Gastrocnemius medialis (tissue), 4 donors: ENCODE measurements at regions not wholly inside any gene's neighbourhood (a gene's known extent, or its start where the extent isn't known, plus 50 kb on each side); places are given as distances from the start of the nearest gene placed in this dataset.
A peak's percentile ranks its signal among the peaks of the same experiment; 100 is the strongest.

Experiments
- ATAC-seq, 2 donors: fragments of 150-250 bp; one replicate each; pipeline ENCODE4 v1.9.1; 2016
- DNase-seq, 2 donors: peaks; one replicate each; pipeline ENCODE4 v3.0.0-alpha.2; 2019
- H3K27ac ChIP-seq, 4 donors: fragments of 200-600 bp; sonication (generic); 1 replicate in 1 of 4; 2 replicates in 3 of 4; pipeline ENCODE4 v1.5.1; 2016 to 2018; ENCODE audit warnings: mild to moderate bottlenecking in 2 of 4, moderate library complexity in 1 of 4
- H3K27me3 ChIP-seq, 3 donors: fragments of 200-600 bp; sonication (generic) in 2 of 3; 1 replicate in 1 of 3; 2 replicates in 2 of 3; pipeline versions ENCODE4 v1.5.1 to v1.6.0; 2016 to 2019; ENCODE audit warnings: mild to moderate bottlenecking in 1 of 3, moderate library complexity in 1 of 3
- H3K36me3 ChIP-seq, 2 donors: fragments of 200-600 bp; sonication (generic) in 1 of 2; one replicate each; pipeline ENCODE4 v1.5.1; 2017 to 2018
- H3K4me1 ChIP-seq, 2 donors: fragments of 200-600 bp; sonication (generic) in 1 of 2; one replicate each; pipeline ENCODE4 v1.5.1; 2016 to 2017; ENCODE audit warnings: mild to moderate bottlenecking in 2 of 2
- H3K4me3 ChIP-seq, 4 donors: fragments of 200-600 bp; sonication (generic) in 3 of 4; 1 replicate in 1 of 4; 2 replicates in 3 of 4; pipeline ENCODE4 v1.5.1; 2016 to 2019; ENCODE audit warnings: mild to moderate bottlenecking in 2 of 4
- H3K9me3 ChIP-seq, 3 donors: fragments of 200-600 bp; sonication (generic) in 2 of 3; 1 replicate in 1 of 3; 2 replicates in 2 of 3; pipeline ENCODE4 v1.5.1; 2016 to 2019
- POLR2A ChIP-seq, 2 donors: fragments of 450-650 bp; IDR thresholded peaks; one replicate each; pipeline ENCODE4 v1.6.1; 2017; ENCODE audit warnings: antibody characterized with exemption in 2 of 2, mild to moderate bottlenecking in 2 of 2, moderate library complexity in 2 of 2
- in situ Hi-C, 4 donors: fragments of 200-750 bp; cut with MboI; loops; one replicate each; pipeline versions ENCODE4 v1.15.0 to v1.8.0; 2017; ENCODE audit warnings: low sequenced_read_pairs in 4 of 4
- intact Hi-C: fragments of 100-400 bp; cut with DNase I; formaldehyde crosslinking; loops from one replicate; pipeline ENCODE4 v1.15.1; 2023; ENCODE audit warnings: low total_unique reads
- TF ChIP-seq, protein P1 (sequence below), 5 experiments: fragments of 450-650 bp in 3 of 5; fragments of 200-600 bp in 2 of 5; sonication (generic) in 2 of 5; IDR thresholded peaks in 4 of 5; conservative IDR thresholded peaks in 1 of 5; 1 replicate in 4 of 5; 2 replicates in 1 of 5; pipeline ENCODE4 v1.5.1; 2016 to 2019; ENCODE audit warnings: antibody characterized with exemption in 5 of 5, mild to moderate bottlenecking in 3 of 5, moderate library complexity in 3 of 5

DNA sequence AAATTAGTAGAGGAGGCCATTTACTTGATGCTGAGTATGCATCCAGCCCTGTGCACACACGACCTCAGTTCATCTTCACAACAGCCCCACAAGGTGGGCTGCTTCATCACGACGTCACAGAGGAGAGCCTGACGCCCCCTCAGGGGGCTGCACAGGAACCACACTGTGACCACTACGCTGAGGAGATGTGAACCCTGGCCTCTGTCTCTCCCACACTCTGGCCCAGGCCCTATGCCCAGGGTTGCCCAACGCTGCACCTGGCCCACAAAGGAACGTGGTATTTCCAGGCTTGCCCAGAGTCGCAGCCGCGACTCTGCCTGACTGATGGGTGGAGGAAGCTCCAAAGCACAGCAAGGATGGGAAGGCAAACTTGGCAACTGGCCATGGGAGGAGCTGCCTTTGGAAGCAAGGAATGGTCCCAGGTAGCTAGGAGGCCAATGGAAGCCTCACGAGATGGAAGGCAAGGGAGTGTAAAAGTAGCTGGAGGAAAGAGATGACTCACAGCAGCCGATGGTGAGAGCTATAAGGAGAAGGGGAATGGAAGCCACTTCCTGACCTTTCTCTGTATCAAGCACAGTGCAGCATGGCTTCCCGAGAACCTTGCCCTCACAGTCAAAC is 226.0 kb downstream of the KLF13 start:
- ATAC-seq (no peak), DNase-seq (no peak)
- Histone ChIP-seq H3K27ac (no peak overlapping the region), H3K9me3 (no peaks in the 10 kb centered on the region), H3K4me3 (no peak overlapping the region), H3K4me1 (peaks cover 0 to 5% of the 10 kb centered on the region in 2 donors), H3K36me3 (no peaks in the 10 kb centered on the region), H3K27me3 (no peaks in the 10 kb centered on the region)
- no peak for TF ChIP-seq POLR2A (IDR thresholded peaks at IDR 0.05)
- TF ChIP-seq, protein P1, sequence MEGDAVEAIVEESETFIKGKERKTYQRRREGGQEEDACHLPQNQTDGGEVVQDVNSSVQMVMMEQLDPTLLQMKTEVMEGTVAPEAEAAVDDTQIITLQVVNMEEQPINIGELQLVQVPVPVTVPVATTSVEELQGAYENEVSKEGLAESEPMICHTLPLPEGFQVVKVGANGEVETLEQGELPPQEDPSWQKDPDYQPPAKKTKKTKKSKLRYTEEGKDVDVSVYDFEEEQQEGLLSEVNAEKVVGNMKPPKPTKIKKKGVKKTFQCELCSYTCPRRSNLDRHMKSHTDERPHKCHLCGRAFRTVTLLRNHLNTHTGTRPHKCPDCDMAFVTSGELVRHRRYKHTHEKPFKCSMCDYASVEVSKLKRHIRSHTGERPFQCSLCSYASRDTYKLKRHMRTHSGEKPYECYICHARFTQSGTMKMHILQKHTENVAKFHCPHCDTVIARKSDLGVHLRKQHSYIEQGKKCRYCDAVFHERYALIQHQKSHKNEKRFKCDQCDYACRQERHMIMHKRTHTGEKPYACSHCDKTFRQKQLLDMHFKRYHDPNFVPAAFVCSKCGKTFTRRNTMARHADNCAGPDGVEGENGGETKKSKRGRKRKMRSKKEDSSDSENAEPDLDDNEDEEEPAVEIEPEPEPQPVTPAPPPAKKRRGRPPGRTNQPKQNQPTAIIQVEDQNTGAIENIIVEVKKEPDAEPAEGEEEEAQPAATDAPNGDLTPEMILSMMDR (IDR thresholded peaks at IDR 0.05 in 4 of 5, conservative IDR thresholded peaks at IDR 0.05 in 1 of 5) = no peak
- intact Hi-C loops (no loop called here), in situ Hi-C loops (no loop called here)

DNA sequence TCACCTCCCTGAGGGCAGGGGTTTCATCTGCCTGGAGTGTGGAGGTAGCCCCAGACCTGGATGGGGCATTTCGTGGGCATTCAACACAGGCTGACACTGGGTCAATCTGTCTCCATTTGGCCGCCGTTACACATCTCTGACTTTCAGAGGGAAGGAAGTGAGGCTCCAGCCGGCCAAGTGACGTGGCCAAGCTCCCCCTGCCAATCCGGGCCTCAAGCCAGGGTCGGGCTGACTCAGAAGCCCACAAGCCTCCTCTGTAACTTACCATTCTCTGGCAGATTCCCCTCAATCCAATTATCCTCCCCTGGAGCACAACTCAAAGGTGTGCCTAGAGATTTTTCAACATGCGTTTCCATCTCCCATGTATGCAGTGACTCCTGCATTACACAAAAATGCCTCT is 227.6 kb downstream of the KLF13 start:
- TF ChIP-seq, protein P1 (IDR thresholded peaks at IDR 0.05 in 4 of 5, conservative IDR thresholded peaks at IDR 0.05 in 1 of 5) = no peak
- no peak for TF ChIP-seq POLR2A (IDR thresholded peaks at IDR 0.05)
- H3K4me1 ChIP-seq = peaks cover 0 to 5% of the 10 kb centered on the region in 2 donors
- no peaks in the 10 kb centered on the region for H3K9me3 ChIP-seq
- intact Hi-C loops (no loop called here), in situ Hi-C loops (no loop called here)
- ATAC-seq = peak in 1 of 2 donors; percentile 46
- peak overlapping the region in 3 of 4 donors; percentile 64 to 72 (median 70) for H3K27ac ChIP-seq
- DNase-seq = peak in 1 of 2 donors; percentile 20
- no peaks in the 10 kb centered on the region for H3K27me3 ChIP-seq
- no peaks in the 10 kb centered on the region for H3K36me3 ChIP-seq
- H3K4me3 ChIP-seq = no peak overlapping the region

DNA sequence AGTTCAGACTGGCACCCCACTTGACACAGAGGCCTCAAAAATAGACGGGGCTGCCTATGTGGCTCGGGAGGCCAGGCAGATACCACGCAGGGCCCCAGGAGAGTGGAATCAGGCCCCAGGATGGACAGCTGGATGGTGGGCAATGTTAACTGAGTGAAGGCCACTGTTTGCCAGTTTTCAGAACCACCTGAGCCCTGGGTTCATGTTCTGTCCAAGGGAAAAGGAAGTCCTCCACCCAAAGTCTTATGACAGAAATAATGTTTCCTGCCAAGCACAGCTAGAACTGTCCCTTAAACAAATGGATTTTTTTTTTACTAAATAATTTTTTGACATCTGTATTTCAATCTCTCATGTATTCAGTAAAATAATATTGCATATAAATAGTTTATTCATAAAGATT is 228.4 kb downstream of the KLF13 start:
- intact Hi-C loops (no loop called here), in situ Hi-C loops (no loop called here)
- Histone ChIP-seq H3K4me3 (no peak overlapping the region), H3K27me3 (no peaks in the 10 kb centered on the region), H3K36me3 (no peaks in the 10 kb centered on the region), H3K27ac (peak overlapping the region; percentile 13 to 72 (median 67)), H3K9me3 (no peaks in the 10 kb centered on the region), H3K4me1 (peaks cover 0 to 5% of the 10 kb centered on the region in 2 donors)
- DNase-seq (no peak), ATAC-seq (peak in 1 of 2 donors; percentile 55)
- no peak for TF ChIP-seq POLR2A (IDR thresholded peaks at IDR 0.05)
- TF ChIP-seq, protein P1 (IDR thresholded peaks at IDR 0.05 in 4 of 5, conservative IDR thresholded peaks at IDR 0.05 in 1 of 5) = no peak

DNA sequence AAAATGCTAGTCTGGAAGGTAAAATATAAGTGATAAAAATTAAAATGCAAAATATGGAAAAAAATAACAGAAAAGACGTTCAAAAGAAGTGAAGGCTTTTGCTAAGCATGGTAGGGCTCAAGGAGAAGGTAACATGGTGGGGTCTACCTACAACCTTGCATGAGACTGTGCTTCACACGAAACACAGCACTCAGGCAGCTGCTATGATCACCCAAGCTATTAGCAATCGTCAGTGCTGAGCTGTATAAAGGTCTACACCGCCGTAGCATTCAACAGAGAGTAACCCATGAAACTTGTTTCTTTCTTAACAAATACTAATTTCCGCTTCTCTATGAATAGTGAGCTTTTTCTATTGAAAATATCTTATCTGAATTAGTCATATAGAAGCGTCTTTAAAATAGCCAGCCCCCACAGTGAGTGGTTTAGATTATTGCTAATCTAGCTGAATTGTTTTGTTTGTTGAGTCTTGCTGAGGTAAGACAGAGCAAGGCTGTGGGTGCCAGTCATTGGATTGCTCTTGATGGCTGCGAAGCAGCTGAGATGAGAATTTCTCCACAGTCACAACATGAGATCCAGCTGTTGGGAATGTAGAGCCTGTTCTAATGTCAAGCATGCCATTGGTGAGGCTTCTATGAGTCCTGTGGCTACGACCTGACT is 230.0 kb downstream of the KLF13 start:
- in situ Hi-C loops = no loop called here
- Histone ChIP-seq H3K27me3 (no peaks in the 10 kb centered on the region), H3K27ac (no peak overlapping the region), H3K4me1 (peaks cover 0 to 5% of the 10 kb centered on the region in 2 donors), H3K9me3 (no peaks in the 10 kb centered on the region), H3K36me3 (no peaks in the 10 kb centered on the region), H3K4me3 (no peak overlapping the region)
- intact Hi-C loops = no loop called here
- no peak for ATAC-seq
- DNase-seq = no peak
- TF ChIP-seq, protein P1 (IDR thresholded peaks at IDR 0.05 in 4 of 5, conservative IDR thresholded peaks at IDR 0.05 in 1 of 5) = no peak
- TF ChIP-seq POLR2A (IDR thresholded peaks at IDR 0.05) = no peak
